Astrocyte (in vitro differentiated cells and primary cell): ENCODE measurements at regions not wholly inside any gene's neighbourhood (a gene's known extent, or its start where the extent isn't known, plus 50 kb on each side); places are given as distances from the start of the nearest gene placed in this dataset.

ENCODE experiments used
- CTCF ChIP-seq: IDR thresholded peaks from 2 replicates; pipeline ENCODE4 v1.5.1; 2011; ENCODE audit warnings: low read depth, mild to moderate bottlenecking, inconsistent platforms, low read length, moderate library complexity; ENCODE audit not compliant: insufficient read depth
- EZH2 ChIP-seq: IDR thresholded peaks from 2 replicates; pipeline ENCODE4 v1.6.1; 2012; ENCODE audit warnings: mild to moderate bottlenecking, low read length, inconsistent platforms; ENCODE audit not compliant: insufficient read depth

GRCh38 chr7:115113776-115114175 lies 191.9 kb downstream of the MDFIC start:
- TF ChIP-seq CTCF (no peak), EZH2 (no peak)
